ENCODE measurements at regions not wholly inside any gene's neighbourhood (a gene's known extent, or its start where the extent isn't known, plus 50 kb on each side); places are given as distances from the start of the nearest gene placed in this dataset.

GRCh38 chr6:76422511-76423213 lies 350.2 kb upstream of the IMPG1 start:
- BruUV-seq (replicated peaks) = no TSS peak
- WGBS (ENCODE audit: low lambda C conversion rate) = 3% methylated on average over 2 of the region's 2 CpGs
- Histone ChIP-seq H3K79me2 (ENCODE audit: insufficient read depth, low read length) (no peaks in the 10 kb centered on the region), H3K4me3 (replicated peaks in 1 of 3; ENCODE audit: insufficient read depth in 1 of 3, low read depth in 2 of 3, low read length in 3 of 3) (no peak overlapping the region), H3K4me2 (ENCODE audit: low read depth, low read length) (no peak overlapping the region), H3K9me3 (ENCODE audit: low read length) (no peaks in the 10 kb centered on the region), H3K9ac (ENCODE audit: insufficient read depth, low read depth, low read length) (no peak overlapping the region), H3K36me3 (replicated peaks in 1 of 2; ENCODE audit: control insufficient read depth in 1 of 2, insufficient read depth in 2 of 2, low read length in 2 of 2) (no peaks in the 10 kb centered on the region), H3K27ac (ENCODE audit: extremely low read length, insufficient read depth, low read length) (no peak overlapping the region), H3K27me3 (ENCODE audit: control insufficient read depth in 1 of 2, insufficient read depth in 2 of 2, low read length in 2 of 2) (no peaks in the 10 kb centered on the region), H3K4me1 (ENCODE audit: insufficient read depth, low read length) (no peaks in the 10 kb centered on the region), H2AFZ (ENCODE audit: low read length) (no peak overlapping the region), H4K20me1 (ENCODE audit: insufficient read depth, low read length) (no peaks in the 10 kb centered on the region)
- TF ChIP-seq NFIB (CRISPR knock-in tag; IDR thresholded peaks at IDR 0.05; ENCODE audit: borderline replicate concordance) (no peak), ZNF496 (CRISPR knock-in tag; IDR thresholded peaks at IDR 0.05; ENCODE audit: insufficient replicate concordance) (no peak), PATZ1 (CRISPR knock-in tag; IDR thresholded peaks at IDR 0.05) (no peak), ZMYM3 (CRISPR knock-in tag; IDR thresholded peaks at IDR 0.05) (no peak), ZNF335 (CRISPR knock-in tag; IDR thresholded peaks at IDR 0.05) (no peak), ZNF883 (CRISPR knock-in tag; IDR thresholded peaks at IDR 0.05; ENCODE audit: not compliant biosample characterization) (no peak), ZNF788 (CRISPR knock-in tag; IDR thresholded peaks at IDR 0.05; ENCODE audit: borderline replicate concordance) (no peak), ZFP62 (CRISPR knock-in tag; IDR thresholded peaks at IDR 0.05) (no peak), CREM (IDR thresholded peaks at IDR 0.05) (no peak), CREM (CRISPR knock-in tag; IDR thresholded peaks at IDR 0.05) (no peak), GABPB1 (CRISPR knock-in tag; IDR thresholded peaks at IDR 0.05) (no peak), ZNF614 (CRISPR knock-in tag; IDR thresholded peaks at IDR 0.05; ENCODE audit: borderline replicate concordance) (no peak), ZFP82 (CRISPR knock-in tag; IDR thresholded peaks at IDR 0.05; ENCODE audit: borderline replicate concordance) (no peak), NKX3-1 (CRISPR knock-in tag; IDR thresholded peaks at IDR 0.05) (no peak), REL (CRISPR knock-in tag; conservative IDR thresholded peaks at IDR 0.05) (no peak)
- TF ChIP-seq, protein P1, sequence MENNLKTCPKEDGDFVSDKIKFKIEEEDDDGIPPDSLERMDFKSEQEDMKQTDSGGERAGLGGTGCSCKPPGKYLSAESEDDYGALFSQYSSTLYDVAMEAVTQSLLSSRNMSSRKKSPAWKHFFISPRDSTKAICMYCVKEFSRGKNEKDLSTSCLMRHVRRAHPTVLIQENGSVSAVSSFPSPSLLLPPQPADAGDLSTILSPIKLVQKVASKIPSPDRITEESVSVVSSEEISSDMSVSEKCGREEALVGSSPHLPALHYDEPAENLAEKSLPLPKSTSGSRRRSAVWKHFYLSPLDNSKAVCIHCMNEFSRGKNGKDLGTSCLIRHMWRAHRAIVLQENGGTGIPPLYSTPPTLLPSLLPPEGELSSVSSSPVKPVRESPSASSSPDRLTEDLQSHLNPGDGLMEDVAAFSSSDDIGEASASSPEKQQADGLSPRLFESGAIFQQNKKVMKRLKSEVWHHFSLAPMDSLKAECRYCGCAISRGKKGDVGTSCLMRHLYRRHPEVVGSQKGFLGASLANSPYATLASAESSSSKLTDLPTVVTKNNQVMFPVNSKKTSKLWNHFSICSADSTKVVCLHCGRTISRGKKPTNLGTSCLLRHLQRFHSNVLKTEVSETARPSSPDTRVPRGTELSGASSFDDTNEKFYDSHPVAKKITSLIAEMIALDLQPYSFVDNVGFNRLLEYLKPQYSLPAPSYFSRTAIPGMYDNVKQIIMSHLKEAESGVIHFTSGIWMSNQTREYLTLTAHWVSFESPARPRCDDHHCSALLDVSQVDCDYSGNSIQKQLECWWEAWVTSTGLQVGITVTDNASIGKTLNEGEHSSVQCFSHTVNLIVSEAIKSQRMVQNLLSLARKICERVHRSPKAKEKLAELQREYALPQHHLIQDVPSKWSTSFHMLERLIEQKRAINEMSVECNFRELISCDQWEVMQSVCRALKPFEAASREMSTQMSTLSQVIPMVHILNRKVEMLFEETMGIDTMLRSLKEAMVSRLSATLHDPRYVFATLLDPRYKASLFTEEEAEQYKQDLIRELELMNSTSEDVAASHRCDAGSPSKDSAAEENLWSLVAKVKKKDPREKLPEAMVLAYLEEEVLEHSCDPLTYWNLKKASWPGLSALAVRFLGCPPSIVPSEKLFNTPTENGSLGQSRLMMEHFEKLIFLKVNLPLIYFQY (CRISPR knock-in tag; IDR thresholded peaks at IDR 0.05; ENCODE audit: borderline replicate concordance) = no peak
- ATAC-seq = no peak
- CTCF ChIA-PET (ENCODE audit: low intra/inter-chr PET ratio, low total read pairs) = no interaction called here
- in situ Hi-C loops (cut with HindIII; ENCODE audit: extremely low pct_ligation_motif_present, low pct_unique_long_range_greater_than_20kb) = no loop called here
- FAIRE-seq = no peak
- POLR2A ChIA-PET = no interaction called here
- no peak for DNase-seq (ENCODE audit: low spot score)
- intact Hi-C loops (cut with micrococcal nuclease; ENCODE audit: unreplicated experiment) = no loop called here

Data from HepG2 (cell line).